Activated CD4-positive, alpha-beta T cell treated with anti-CD3 and anti-CD28 coated beads, Interleukin-2, amount 50 U/mL, for 1 hour (primary cell): ENCODE measurements at regions not wholly inside any gene's neighbourhood (a gene's known extent, or its start where the extent isn't known, plus 50 kb on each side); places are given as distances from the start of the nearest gene placed in this dataset.
"Not testable (repeated sequence)": the region's sequence is repeated elsewhere in the genome, so short reads cannot be mapped to it uniquely, and the experiment has no call there.

Source experiments
- DNase-seq: peaks from one replicate; pipeline ENCODE4 v3.0.0-alpha.2; 2020

DNA sequence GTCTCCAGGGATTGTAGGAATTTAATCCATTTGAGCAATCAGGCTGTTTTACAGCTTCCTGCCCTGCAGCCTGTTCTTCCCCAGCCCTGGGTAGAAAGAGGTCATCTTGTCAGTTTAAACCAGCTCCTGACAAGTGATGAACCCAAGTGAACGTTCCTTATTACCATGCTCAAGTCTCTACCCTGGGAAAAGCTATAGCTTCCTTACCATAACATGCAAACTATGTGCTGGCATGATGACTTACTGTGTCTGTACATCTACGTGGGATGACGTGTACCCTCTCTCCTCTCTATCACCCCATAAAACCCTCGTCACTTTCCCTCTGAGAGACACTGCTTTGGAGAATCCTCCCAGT is 452.2 kb downstream of the XYLT1 start:
- DNase-seq: no peak

GRCh38 chr16:17019366-17019765 is 451.4 kb downstream of the XYLT1 start:
- DNase-seq: no peak

DNA sequence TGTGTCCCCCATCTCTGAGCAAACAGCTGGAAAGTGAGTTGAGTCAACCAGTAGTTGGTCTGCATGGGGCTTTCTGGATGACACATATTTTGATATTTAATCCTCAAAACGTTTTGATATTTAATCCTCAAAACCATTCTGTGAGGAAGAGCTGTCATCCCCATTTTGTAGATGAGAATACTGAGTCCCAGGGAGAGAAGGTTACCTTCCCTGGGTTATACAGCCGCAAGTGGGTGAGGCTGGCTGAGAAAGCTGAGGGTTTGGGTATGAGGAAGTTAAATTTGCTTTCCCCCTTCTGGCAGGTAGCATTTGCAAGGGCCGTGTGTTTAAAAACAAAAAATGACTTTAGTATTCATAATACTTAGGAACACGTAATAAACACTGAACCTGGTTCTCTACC is 447.2 kb downstream of the XYLT1 start:
- no peak for DNase-seq

- no peak for DNase-seq
Observed at GRCh38 chr16:17024514-17024913, 446.2 kb downstream of the XYLT1 start.

DNA sequence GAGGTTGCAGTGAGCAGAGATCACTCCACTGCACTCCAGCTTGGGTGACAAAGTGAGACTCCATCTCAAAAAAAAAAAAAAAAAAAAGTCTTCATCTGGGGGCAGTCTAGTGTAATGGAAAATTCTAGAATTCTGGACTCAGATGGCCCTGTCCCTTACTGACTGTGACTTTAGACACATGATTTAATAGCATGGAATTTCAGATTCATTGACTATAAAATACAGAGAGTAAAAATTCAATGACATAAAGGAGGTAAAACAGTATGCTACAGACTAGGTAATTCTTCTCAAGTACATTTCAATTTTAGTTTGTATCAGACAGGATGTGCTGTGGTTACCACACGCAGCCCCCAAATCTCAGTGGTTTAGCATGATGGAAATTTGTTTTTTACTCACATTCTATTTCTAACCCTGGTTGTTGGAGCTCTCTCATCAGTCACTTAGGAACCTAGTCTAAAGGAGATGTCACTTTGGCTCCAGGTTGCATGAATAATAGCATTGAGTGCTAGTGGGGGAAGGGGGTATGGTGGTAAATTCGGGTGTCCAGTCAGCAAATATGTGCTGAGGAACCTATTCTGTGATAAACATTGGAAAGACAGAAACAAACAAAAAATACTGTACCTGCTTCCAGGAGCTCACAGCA is 444.0 kb downstream of the XYLT1 start:
- no peak for DNase-seq

DNA sequence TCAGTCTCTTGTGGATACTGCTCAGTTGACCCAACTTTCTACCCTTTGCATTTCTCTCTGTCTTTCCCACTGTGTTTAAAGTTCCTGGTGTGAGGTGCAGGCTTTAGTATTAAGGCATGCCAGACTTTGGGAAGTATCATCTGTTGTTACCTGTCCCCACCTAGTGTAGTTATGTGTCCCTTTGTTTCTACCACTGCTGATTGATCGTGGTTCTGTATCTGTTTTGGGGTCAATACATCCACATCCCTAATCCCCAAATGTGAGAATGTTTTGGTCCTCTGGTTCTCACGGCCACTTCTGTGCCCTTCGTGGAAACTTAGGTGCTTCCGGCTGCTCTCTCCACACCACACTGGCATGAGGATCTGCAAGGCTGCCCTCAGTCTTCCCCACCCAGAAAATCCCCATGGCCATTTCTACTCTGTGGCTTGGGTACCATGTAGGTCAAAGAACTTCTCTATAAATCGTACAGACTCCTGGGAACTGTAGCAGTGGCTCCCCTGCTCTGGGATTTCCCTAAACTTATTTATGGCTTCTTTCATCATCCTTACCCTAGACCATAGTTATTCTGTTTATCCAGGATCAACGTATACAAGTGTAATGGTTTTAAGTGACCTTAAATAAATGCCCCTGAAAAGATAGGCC is 443.2 kb downstream of the XYLT1 start:
- DNase-seq: no peak

DNA sequence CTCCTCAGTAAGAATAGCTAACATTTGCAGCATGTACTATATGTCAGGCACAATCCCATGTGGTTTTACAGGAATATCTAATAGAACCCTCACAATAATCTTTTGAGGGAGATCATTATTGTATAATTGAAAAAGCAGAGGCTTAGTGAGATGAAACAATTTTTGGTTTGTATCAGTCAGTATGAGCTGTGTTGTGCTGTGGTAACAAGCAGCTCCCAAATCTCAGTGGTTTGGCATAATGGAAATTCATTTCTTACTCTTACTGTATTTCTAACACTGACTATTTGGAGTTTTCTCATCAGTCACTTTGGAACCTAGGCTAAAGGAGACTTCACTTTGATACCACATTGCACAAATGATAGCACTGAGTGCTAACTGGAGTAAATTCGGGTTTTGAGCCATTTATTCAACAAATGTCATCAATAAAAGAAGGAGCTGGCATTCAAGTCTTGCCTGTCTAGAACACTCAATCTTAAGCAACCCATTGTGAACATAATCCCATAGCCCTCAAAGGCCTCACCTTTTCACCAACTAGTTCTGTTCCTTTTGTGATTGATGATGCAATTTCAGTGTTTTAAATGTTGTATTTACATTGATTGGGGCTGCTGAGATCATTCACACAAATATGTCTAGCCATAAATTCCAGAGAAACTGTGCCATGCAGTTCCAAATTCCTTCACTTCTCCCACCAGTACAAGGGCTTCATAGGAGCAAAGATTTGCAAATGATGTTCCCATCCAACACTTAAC is 441.0 kb downstream of the XYLT1 start:
- DNase-seq: no peak

DNA sequence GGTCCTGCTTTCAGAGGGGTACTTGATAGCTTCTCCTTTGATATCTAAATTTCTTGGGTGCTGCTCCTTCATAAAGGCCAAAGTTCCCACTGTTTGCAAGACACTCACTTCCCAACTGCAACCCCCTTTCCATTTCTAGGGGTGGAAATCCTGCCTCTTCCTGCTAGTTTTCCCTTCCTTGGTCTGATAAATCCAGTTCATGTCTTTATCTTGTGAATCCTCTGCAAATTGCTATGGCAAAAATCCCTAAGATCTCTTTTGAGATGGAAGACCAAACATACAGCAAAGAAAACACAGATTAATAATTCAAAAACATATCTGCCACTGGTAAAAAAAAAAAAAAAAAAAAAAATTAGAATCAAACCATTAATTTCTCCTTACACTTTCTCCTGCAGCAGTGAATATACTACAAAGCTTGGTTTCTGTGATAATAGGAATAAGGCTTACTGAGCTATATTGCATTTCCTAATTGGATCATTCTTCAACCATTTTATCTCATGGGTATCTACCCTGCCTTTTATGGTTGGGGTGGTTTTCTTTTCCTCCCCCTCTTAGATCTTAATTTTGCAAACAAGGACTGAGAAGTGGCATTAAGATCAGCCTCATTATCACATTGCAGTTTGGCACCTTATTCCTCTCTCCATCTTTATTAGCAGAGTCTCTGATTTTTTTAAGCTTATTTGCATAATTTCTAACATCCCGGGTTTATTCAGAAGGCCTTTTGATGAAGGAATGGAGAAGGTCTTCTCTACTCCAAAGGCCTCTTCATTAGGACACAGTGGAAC is 439.1 kb downstream of the XYLT1 start:
- DNase-seq: no peak

DNA sequence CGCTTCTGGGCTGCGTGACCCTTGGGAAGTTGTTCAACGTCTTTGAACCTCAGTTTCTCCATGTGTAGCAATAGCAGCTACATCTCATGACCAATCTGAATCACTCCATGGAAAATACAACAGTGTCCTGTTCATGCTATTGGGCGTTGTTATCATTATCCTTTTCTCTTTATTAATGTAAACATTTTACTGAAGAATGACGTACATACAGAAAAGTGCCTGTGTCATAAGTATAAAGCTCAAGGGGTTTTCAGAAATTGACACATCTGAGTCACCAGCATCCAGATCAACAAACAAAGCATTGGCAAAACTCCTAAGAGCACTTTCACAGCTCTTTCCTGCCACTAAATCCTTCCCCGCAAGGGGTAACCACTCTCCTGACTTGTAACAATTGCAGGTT is 438.4 kb downstream of the XYLT1 start:
- no peak for DNase-seq

DNA sequence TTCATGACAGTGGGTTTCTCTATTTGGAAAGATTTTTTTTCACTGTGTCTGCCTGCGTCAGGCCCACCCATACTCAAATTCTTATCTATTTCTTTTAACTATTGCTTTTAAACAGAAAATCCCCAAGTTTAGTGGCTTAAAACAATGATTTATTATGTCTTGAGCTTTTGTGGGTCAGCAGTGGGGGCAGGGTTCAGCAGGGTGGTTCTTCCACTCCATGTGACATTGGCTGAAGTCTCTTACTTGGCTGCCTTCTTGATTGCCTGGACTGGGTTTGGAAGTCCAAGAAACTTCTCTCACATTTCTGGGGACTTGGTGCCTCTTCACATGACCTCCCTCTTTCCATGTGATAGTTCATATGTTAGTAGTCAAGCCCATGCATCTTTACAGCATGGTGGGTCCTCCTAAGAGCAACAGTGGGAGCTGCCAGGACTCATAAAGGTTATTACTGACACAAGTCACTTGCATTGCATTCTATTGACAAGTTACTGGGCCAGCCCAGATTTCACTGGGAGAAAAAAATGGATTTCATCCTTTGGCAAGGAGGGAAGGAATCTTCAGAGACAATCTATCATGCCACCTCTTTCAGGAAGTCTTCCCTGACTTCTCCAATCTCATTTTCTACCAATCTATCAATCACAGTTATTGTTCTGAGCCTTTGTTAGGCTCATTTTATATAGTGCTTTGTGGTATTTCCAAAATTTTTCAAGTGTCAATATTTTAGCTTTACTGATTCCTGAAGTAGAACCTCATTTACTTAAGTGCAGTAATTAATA is 436.1 kb downstream of the XYLT1 start:
- no peak for DNase-seq

DNA sequence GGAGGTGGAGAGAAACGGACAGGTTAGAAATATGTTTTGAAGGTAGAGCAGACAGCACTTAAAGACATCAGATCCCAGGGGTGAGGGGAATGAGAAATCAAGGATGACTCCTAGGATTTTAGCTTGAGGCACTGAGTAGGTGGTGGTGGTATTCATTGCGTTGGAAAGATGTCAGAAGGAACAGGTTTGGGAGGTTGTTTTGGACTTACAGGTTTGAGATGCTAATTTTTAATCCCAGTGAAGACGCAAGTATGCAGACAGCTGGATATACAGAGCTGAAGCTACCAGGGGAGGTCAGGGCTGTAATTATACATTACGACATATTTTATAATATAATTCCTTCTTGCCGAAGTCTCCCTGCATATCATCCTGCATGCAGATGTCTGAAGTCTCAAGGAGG is 433.3 kb downstream of the XYLT1 start:
- DNase-seq: no peak

DNA sequence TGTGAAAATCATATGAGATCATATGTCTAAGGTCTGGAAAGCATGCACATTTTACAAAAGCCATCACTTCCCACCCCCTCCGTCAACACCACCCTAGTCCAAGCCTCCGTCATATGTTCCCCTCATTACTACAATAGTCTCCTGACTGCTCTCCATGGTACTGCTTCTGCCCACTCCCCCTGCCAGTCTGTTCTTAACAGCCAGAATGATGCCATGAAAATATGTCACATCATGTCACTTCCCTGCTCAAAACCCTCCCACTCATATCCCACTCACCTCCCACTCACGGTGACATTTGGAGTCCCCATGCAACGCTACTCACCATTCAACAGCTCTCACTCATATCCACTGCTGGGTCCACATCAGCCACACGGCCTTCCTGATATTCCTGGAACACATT is 432.3 kb downstream of the XYLT1 start:
- no peak for DNase-seq

- DNase-seq: not testable (repeated sequence)
Observed at GRCh38 chr16:17049109-17049508, 421.7 kb downstream of the XYLT1 start.

DNA sequence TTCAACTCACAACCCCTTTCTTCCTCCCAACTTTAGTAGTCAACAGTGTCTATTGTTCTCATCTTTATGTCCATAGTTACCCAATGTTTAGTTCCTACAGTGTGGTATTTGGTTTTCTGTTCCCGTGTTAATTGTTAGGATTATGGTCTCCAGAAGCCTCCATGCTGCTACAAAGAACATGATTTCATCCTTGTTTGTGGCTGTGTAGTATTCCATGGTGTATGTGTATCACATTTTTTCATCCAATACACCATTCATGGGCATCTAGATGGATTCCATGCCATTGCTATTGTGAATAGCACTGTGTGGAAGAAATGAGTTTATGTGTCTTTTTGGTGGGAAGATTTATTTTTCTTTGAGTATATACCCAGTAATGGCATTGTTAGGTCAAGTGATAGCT is 420.3 kb downstream of the XYLT1 start:
- DNase-seq: no peak
